Stimulated activated CD4-positive, alpha-beta T cell treated with anti-CD3 and anti-CD28 coated beads, Interleukin-4, amount 100 ng/mL, for 24 hours (primary cell): ENCODE measurements at regions not wholly inside any gene's neighbourhood (a gene's known extent, or its start where the extent isn't known, plus 50 kb on each side); places are given as distances from the start of the nearest gene placed in this dataset.

ENCODE experiments used
- DNase-seq: peaks from one replicate; pipeline ENCODE4 v3.0.0-alpha.2; 2020

- DNase-seq, result no peak
Measured at GRCh38 chr12:125593269-125593668, 528.0 kb downstream of the AACS start.

- no peak for DNase-seq
Measured at GRCh38 chr12:125604976-125605375, 539.7 kb downstream of the AACS start.

- DNase-seq, result no peak
Measured at GRCh38 chr12:125606312-125606711, 541.1 kb downstream of the AACS start.

- no peak for DNase-seq
Measured at GRCh38 chr12:125610292-125610691, 545.1 kb downstream of the AACS start.

- no peak for DNase-seq
Measured at GRCh38 chr12:125610971-125611370, 545.7 kb downstream of the AACS start.

GRCh38 chr12:125614058-125614457, 548.8 kb downstream of the AACS start:
- no peak for DNase-seq

- no peak for DNase-seq
Measured at GRCh38 chr12:125619723-125620122, 554.5 kb downstream of the AACS start.

- no peak for DNase-seq
Measured at GRCh38 chr12:125633686-125634085, 568.5 kb downstream of the AACS start.

- DNase-seq, result no peak
Measured at GRCh38 chr12:125634813-125635212, 569.6 kb downstream of the AACS start.

- DNase-seq, result no peak
Measured at GRCh38 chr12:125639826-125640225, 574.6 kb downstream of the AACS start.

GRCh38 chr12:125643055-125643454, 577.8 kb downstream of the AACS start:
- no peak for DNase-seq

GRCh38 chr12:125645724-125646123, 580.5 kb downstream of the AACS start:
- no peak for DNase-seq

GRCh38 chr12:125650587-125650986, 585.4 kb downstream of the AACS start:
- DNase-seq, result no peak

- no peak for DNase-seq
Measured at GRCh38 chr12:125651625-125652024, 586.4 kb downstream of the AACS start.

- no peak for DNase-seq
Measured at GRCh38 chr12:125652681-125653080, 587.4 kb downstream of the AACS start.

- no peak for DNase-seq
Measured at GRCh38 chr12:125657681-125658080, 592.4 kb downstream of the AACS start.

GRCh38 chr12:125674554-125675338, 609.5 kb downstream of the AACS start:
- DNase-seq, result no peak

- DNase-seq, result no peak
Measured at GRCh38 chr12:125676366-125676765, 611.1 kb downstream of the AACS start.

- no peak for DNase-seq
Measured at GRCh38 chr12:125677829-125678228, 612.6 kb downstream of the AACS start.

GRCh38 chr12:125678589-125678993, 613.4 kb downstream of the AACS start:
- DNase-seq, result no peak

GRCh38 chr12:125683748-125684381, 618.6 kb downstream of the AACS start:
- DNase-seq, result no peak

GRCh38 chr12:125684968-125685790, 619.9 kb downstream of the AACS start:
- DNase-seq, result no peak

- no peak for DNase-seq
Measured at GRCh38 chr12:125685915-125686314, 620.7 kb downstream of the AACS start.

GRCh38 chr12:125687403-125687802, 622.2 kb downstream of the AACS start:
- no peak for DNase-seq
